Ovary (tissue), 7 donors: ENCODE measurements at regions not wholly inside any gene's neighbourhood (a gene's known extent, or its start where the extent isn't known, plus 50 kb on each side); places are given as distances from the start of the nearest gene placed in this dataset.

Experiments
- DNase-seq, 5 donors: peaks; one replicate each; pipeline ENCODE4 v3.0.0-alpha.2; 2019 to 2020
- H3K27ac ChIP-seq, 2 donors: fragments of 200-600 bp; one replicate each; pipeline versions ENCODE4 v1.5.1 to v1.8.0; 2019 to 2022
- H3K27me3 ChIP-seq: fragments of 200-600 bp; one replicate; pipeline ENCODE4 v1.8.0; 2022
- H3K36me3 ChIP-seq: fragments of 200-600 bp; sonication (generic); one replicate; pipeline ENCODE4 v1.5.1; 2019
- H3K4me1 ChIP-seq: one replicate; pipeline ENCODE4 v1.8.1; 2013; ENCODE audit warnings: mild to moderate bottlenecking, moderate library complexity; ENCODE audit not compliant: insufficient read depth
- H3K4me3 ChIP-seq: fragments of 200-600 bp; sonication (generic); one replicate; pipeline ENCODE4 v1.5.1; 2017
- H3K9me3 ChIP-seq, 2 donors: fragments of 200-600 bp in 1 of 2; sonication (generic) in 1 of 2; one replicate each; pipeline versions ENCODE4 v1.5.1 to v1.8.1; 2013 to 2019; ENCODE audit warnings: mild to moderate bottlenecking in 1 of 2, moderate library complexity in 1 of 2
- EP300 ChIP-seq: sonication (generic); formaldehyde crosslinking; IDR thresholded peaks from one replicate; pipeline ENCODE4 v1.6.1; 2017; ENCODE audit warnings: antibody characterized with exemption
- POLR2A ChIP-seq: fragments of 450-650 bp; IDR thresholded peaks from one replicate; pipeline ENCODE4 v1.6.1; 2017; ENCODE audit warnings: antibody characterized with exemption, mild to moderate bottlenecking, moderate library complexity
- WGBS, 3 donors: extraction: QIAGEN DNeasy Blood & Tissue Kit in 1 of 3; methylation state at CpG; one replicate each; pipeline versions ENCODE4 v1.1.5 to v1.1.7; 2013 to 2017; 5-methylcytosine and 5-hydroxymethylcytosine counted together
- intact Hi-C, 4 donors: fragments of 100-400 bp; cut with DNase I; formaldehyde crosslinking; loops; one replicate each; pipeline versions ENCODE4 v1.11.0 to v1.15.1; 2022 to 2023
- TF ChIP-seq, protein P1 (sequence below), 3 donors: fragments of 450-650 bp in 2 of 3; fragments of 200-600 bp in 1 of 3; IDR thresholded peaks; one replicate each; pipeline versions ENCODE4 v1.5.1 to v1.8.0; 2016 to 2022; ENCODE audit warnings: antibody characterized with exemption in 3 of 3, mild to moderate bottlenecking in 1 of 3
- donor health status: DM: no; HTN: no; CAD: no; lungs with moderate emphysema.
- donor health status: DM: no; HTN: no; CAD: no.
- donor health status: Bipolar disorder and iron deficiency.
- donor health status: DM: no; HTN: no; CAD: no.
- donor health status: DM: yes; HTN: yes; CAD: no.

DNA sequence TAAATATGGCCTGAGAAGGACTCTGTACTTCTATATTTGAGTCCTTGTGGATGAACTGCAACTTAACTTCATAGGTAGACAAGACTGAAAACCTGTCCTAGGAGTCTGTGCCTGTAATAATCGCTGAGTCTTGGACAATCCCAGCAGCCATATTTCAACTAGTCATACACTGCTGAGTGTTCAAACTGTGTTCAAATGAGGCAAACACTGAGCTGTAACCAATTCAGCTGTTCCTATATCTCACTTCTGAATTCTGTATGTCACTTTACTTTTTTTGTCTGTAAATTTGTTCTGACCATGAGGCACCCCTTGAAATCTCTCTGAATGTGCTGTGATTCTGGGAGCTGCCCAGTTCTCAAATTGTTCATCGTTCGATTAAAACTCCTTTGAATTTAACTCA, 72.4 kb downstream of the FOXF2 start:
- WGBS, 3 donors: 59 to 92% (median 91%) methylated on average over 3 of the region's 3 CpGs
- TF ChIP-seq EP300: no peak
- no peak for TF ChIP-seq POLR2A
- TF ChIP-seq, protein P1, sequence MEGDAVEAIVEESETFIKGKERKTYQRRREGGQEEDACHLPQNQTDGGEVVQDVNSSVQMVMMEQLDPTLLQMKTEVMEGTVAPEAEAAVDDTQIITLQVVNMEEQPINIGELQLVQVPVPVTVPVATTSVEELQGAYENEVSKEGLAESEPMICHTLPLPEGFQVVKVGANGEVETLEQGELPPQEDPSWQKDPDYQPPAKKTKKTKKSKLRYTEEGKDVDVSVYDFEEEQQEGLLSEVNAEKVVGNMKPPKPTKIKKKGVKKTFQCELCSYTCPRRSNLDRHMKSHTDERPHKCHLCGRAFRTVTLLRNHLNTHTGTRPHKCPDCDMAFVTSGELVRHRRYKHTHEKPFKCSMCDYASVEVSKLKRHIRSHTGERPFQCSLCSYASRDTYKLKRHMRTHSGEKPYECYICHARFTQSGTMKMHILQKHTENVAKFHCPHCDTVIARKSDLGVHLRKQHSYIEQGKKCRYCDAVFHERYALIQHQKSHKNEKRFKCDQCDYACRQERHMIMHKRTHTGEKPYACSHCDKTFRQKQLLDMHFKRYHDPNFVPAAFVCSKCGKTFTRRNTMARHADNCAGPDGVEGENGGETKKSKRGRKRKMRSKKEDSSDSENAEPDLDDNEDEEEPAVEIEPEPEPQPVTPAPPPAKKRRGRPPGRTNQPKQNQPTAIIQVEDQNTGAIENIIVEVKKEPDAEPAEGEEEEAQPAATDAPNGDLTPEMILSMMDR (IDR thresholded peaks at IDR 0.05): no peak
- DNase-seq: no peak
- H3K36me3 ChIP-seq: no peaks in the 10 kb centered on the region
- no peaks in the 10 kb centered on the region for H3K9me3 ChIP-seq
- H3K27ac ChIP-seq: no peak overlapping the region
- H3K4me3 ChIP-seq: no peak overlapping the region
- intact Hi-C loops: no loop called here
- no peaks in the 10 kb centered on the region for H3K27me3 ChIP-seq
- no peaks in the 10 kb centered on the region for H3K4me1 ChIP-seq

DNA sequence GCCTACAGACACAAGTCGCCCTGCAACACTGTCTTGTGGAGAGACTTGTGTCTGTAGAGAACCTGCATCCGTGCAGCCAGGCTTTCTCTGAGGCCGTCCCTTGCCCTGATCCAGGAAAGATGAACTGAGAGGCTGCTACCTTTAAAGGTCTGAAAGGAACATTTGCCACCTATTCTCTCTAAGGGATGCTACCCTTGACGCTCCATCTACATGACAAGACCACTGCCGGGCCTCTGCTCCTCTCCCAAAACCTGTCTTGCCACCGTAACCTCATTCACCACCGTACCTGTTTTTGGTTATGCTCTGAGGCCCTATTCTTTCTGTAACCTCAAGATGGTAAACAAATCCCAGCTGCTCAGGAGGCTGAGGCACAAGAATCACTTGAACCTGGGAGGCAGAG, 73.9 kb downstream of the FOXF2 start:
- no peak for TF ChIP-seq POLR2A
- no peak for TF ChIP-seq EP300
- TF ChIP-seq, protein P1 (IDR thresholded peaks at IDR 0.05): no peak
- no peak overlapping the region for H3K27ac ChIP-seq
- no peak overlapping the region for H3K4me3 ChIP-seq
- no peaks in the 10 kb centered on the region for H3K36me3 ChIP-seq
- H3K4me1 ChIP-seq: no peaks in the 10 kb centered on the region
- intact Hi-C loops: no loop called here
- no peaks in the 10 kb centered on the region for H3K27me3 ChIP-seq
- WGBS, 3 donors: 69 to 74% (median 74%) methylated on average over 7 of the region's 7 CpGs
- DNase-seq: no peak
- H3K9me3 ChIP-seq: no peaks in the 10 kb centered on the region

DNA sequence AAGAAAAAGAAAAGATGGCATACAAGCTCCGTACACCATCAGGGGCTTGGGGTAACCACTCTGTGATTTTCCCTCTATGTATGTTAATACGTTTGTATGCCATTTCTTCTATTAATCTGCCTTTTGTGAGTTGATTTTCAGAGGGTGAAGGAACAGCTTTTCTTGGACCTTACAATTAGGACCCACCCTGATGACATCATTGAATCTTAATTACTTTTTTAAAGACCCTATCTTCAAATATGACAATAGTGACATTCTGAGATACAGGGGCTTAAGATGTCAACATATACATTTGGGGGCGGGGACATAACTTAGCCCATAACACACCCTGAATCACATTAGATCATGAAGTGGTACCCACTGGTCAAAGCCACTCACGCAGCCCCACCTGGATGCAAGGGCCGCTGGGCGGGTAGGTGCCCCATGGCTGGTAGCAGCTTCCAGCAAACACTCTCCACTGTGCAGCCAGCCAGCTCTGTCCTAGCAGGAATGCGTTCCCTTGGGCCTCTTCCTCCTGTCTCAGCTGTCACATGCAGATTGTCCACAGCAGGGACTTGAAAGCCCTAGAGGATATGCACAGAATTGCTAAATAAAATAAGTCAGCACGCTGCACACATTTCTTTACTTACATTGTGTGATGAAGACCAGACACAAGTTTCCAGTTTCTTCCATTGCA, 74.5 kb downstream of the FOXF2 start:
- Histone ChIP-seq H3K27me3 (no peaks in the 10 kb centered on the region), H3K36me3 (no peaks in the 10 kb centered on the region), H3K9me3 (no peaks in the 10 kb centered on the region), H3K27ac (no peak overlapping the region), H3K4me1 (no peaks in the 10 kb centered on the region), H3K4me3 (no peak overlapping the region)
- TF ChIP-seq EP300: no peak
- TF ChIP-seq, protein P1 (IDR thresholded peaks at IDR 0.05): no peak
- TF ChIP-seq POLR2A: no peak
- intact Hi-C loops: no loop called here
- no peak for DNase-seq
- 88 to 93% (median 89%) methylated on average over 8 of the region's 8 CpGs for WGBS, 3 donors

GRCh38 chr6:1464781-1465370, 75.5 kb downstream of the FOXF2 start:
- Histone ChIP-seq H3K9me3 (no peaks in the 10 kb centered on the region), H3K27me3 (no peaks in the 10 kb centered on the region), H3K4me1 (no peaks in the 10 kb centered on the region), H3K27ac (no peak overlapping the region), H3K36me3 (no peaks in the 10 kb centered on the region), H3K4me3 (no peak overlapping the region)
- intact Hi-C loops: no loop called here
- TF ChIP-seq, protein P1 (IDR thresholded peaks at IDR 0.05): no peak
- TF ChIP-seq POLR2A: no peak
- TF ChIP-seq EP300: no peak
- no peak for DNase-seq
- WGBS, 3 donors: 77 to 90% (median 83%) methylated on average over 7 of the region's 7 CpGs
